SW 1271 (cell line): ENCODE measurements at regions not wholly inside any gene's neighbourhood (a gene's known extent, or its start where the extent isn't known, plus 50 kb on each side); places are given as distances from the start of the nearest gene placed in this dataset.
A peak's percentile ranks its signal among the peaks of the same experiment; 100 is the strongest.
"Not testable (repeated sequence)": the region's sequence is repeated elsewhere in the genome, so short reads cannot be mapped to it uniquely, and the experiment has no call there.

Experiments used
- DNase-seq, 2 experiments: peaks; one replicate each; lab custom pipeline; 2025; lab: John Stamatoyannopoulos, UW

DNA sequence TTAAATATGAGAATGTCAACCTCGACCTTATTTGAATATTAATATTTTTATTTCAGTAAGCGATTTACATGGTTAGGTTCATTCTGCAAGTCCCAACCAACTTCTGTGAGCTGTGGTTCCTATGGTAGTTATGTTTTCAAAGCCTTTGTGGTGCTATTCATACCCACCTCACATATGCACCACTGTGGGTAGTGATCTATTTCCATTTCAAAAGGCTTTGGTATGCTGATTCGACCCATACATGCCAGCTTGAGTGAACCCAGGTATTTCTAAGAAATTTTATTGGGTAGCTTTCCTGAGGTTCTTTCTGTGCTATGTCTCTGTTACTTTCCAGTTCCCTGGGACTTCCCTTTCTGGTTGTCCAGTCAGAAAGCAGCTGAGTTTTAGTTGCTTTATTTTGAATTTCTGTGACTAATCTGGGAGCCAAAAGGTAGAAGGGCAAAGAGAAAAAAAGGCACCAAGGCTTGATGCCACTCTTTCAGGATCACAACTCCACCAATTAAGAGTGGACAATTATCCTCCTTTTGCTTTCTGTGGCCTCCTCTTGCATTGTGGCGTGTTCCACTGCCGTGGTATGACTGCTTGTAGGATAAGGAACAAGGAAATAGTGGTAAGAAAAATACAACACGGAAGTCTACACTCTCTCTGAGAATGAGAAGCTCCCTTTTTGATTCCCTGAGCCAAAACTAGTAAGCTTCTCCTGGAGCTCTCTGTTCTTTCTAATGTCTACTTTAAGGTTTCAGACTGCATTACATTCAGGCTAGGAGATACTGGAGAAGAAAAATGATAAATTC lies 729.1 kb downstream of the NOVA1 start:
- DNase-seq = no peak

DNA sequence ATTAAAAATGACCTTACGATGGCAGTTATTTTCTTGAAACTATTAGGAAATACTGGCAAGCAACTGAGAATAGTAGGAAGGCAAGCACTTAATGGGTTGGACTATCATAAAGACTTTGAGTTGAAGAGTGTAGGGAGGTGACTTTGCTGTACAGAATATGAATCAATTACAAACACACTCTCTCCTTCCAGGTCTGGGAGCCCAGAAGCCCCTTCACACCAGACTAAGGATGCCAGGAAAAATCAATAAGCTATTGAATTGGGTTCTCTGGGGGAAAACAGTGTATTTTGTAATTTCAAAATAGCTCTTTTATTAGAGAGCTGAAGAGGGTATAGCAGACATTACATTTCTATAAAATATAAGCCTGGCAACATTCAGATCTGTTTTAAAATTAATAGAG lies 736.4 kb downstream of the NOVA1 start:
- no peak for DNase-seq

DNA sequence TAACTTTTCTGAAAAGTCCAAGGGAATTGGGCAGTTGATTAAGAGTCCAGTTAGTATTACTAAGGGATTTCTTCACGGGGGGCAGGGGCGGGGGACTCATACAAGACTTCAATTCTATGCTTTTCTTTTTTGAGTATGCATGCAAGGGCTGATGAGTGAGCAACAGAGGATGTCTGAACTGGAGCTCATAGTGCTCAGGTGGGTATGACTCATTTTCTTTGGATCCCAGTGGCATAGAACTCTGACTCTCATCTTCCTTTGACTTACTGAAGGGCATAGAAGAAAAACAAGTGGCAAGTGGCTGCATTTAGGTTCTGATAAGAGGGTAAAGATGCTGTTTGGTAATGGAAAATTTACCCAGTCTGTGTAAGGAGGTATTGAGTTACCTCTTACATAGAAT lies 749.2 kb downstream of the NOVA1 start:
- no peak for DNase-seq

DNA sequence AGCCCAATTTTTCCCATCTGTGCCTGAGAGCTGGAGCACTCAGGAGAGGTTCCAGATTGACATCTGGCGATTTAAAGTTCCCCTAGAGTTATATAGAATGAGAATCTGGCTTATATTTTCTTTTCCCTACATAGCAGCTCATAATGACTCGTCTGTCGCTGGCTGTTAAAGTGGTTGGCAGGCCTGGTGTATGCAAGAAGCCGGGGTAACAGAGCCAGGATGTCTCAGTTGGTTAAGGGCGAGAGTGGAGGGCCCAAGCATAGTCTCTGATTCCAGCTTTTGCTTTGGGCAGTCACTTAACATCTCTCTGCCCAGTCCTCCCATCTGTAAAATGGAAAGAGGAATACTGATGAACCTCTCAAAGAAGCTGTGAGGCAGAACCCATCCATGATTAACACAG lies 751.6 kb downstream of the NOVA1 start:
- DNase-seq = no peak

DNA sequence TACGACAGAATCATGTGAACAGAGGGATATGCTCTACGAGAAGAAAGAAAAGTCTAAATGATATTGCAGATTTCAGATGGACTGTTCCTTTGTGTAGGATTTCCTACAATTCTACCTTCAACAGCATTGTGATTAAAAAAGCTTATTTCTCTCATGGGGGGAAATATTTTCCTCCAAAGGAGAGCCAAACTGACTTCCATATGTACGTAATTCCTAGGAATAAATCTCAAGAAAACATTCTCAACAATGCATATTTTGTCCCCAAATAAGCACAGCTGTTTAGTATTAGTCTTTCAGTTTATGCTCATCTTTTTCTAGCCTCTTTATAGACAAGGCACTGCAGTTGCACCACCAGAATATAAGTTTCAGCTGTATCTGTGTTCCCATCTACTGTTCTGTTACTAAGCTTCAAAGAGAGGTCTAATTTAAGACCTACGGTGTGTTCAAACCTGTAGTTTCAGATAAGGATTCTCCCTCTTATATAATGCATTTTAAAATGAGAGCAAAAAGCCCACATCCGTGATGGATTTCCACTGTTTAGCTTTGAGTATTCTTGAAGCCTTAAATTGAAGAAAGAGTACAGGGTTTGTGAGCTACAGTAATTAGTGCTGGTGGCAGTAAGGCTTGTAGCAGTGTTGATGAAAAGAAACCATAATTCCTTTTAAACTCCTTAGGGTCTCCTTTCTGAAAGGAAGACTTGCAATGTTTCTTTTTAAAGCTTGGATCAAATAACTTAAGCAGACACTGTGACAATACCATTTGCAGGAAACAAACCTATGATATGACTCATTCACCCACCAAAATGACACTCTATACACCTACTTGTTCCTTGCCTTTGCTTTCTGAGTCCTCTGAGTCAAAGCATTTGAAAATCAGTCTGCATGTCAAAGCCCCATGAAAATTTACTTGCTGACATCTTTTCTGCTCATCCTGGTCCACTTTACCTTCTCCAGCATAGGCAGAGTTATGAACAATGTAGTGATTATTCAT lies 754.1 kb downstream of the NOVA1 start:
- DNase-seq = no peak

DNA sequence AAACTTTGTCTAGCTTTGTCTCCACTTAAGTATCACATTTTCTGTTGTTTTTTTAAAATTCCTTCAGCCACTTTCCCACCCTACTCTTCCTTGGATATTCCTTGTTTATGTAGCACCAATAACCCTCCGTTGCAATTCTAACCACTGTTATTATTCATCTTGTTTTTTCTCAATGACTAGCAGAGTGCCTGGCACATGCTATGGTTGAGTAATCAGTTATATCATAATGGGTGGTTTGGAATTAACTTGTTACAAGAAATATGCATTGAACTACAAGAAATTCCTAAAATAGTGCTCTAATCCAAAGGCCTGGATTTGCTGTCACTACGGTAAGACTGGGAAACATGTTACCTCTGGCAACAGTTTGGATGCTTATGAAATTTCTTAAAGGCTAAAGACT lies 756.6 kb downstream of the NOVA1 start:
- no peak for DNase-seq

DNA sequence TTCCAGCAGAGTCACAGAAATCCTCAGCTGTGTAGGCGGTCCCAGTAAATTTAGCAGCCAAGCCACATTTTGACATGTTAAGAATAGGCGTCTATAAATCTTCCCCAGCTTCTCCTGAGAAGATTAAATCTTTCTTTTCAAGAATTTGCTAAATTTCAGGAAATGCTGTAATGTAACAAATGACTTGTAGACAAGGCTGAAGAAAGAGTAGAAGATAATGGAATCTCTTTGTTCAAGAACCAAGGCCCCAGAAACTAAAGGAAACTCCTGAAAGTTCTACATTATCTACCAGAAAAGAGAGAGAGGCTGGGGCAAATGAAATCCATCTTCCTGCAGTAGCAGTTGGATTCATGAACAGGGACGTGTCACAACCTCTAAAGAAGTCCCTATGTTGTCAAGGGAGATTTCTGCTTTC lies 760.3 kb downstream of the NOVA1 start:
- DNase-seq = no peak

DNA sequence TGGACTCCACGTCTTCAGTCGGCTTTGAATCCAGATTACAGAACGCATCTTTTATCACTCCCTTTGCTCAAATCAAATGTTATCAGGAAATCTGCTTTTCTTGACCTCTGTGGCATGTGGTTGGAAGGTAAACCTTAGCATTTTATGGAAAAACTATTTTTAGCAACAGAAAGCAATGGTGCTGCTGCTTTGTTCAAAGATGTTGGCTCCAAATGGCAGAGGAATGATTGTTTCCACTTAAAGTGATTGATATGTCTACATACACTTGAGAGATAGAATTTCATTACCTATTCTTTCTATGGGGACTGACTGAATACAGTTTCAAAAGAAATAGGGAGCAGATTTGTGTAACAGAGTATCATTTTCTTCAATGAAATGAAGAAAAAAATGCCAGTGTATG lies 761.2 kb downstream of the NOVA1 start:
- no peak for DNase-seq

DNA sequence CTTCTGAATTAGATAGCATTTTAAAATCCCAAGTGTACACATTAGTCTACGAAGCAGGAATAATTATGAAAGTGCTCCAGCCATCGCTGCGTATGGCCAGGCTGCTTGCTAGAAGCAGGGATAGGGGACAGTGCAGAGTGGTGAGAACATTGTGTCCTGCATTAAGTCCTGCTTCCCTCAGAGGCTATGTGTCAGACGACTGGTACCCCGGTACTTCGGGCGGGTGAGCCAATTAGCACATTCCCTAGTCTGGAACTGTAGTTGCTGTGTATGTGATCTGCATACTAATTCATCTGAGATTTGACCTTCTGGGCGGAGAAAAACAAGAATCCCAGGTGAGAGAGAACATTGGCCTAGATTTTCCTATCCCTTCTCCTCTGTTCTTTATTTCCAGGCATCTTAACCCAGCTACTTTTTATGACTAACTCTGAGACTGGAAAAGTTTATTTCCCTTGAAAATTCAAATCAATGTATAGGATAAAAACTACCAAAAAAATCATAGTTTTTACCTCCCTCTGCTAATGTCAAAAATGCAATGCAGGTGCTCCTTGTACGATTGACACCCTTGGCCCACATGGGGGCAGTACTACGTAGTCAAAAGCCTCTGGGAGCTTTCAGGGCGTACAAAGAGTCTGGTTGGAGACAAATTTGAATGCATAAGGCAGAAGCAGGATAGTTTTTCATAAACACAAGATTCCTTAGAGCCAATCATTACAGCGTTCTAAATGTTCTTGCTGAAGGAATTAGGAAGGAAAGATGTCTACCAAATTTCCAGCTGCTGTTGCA lies 764.3 kb downstream of the NOVA1 start:
- DNase-seq = peak; percentile 1 to 11

DNA sequence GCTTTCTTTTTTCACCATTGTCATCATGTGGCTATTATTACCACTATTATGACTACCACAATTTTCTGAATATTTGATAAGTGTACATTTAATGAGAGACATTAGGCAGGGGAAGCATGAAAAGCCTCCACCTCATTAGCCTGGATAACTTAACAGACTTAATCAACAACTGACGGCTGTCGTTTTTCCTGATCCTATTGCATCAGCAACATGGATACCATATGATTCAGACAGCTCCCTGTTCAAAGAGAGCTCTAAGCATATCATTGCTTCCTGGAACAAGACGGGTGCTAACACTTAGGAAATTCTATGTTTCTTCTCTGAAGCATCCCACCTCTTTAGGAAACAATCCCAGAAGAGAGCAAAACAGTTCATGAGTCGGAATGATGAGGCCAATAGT lies 765.2 kb downstream of the NOVA1 start:
- DNase-seq = no peak

DNA sequence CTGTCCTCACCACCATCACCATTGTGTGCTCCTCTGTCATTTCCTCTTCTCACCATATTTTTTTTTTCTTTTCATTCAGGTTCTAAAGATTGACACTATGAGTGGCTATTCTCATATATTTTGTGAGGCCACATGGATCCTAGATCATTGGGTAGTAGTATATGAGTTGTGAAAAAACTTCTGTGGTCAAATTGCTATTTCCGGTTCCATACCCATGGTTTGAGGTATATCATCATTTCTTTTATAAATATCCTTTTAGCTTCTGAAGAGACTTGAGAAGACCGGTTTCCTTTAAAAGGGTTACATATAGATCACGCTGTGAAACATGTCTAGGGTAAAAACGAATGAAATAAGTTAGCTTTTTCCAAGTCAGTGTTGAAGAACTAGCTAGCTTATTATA lies 769.3 kb downstream of the NOVA1 start:
- no peak for DNase-seq

DNA sequence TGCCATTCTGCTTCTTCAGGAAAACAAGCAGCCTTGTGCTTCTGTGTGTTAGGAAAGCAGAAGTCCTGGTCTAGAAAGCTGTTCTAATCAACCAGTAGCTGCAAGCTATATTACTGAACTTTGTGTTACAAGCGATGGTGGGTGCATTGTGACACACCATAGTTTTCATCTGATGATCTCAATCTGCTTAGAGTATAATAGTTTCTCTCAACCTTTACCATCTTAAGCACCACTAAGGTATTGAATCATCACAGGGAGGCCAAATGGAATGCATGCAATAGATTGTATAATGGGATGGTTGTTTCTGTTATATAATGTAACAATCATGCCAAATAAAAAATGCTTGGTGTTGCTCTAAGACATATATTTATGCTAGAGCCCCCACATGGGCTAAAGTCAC lies 771.7 kb downstream of the NOVA1 start:
- no peak for DNase-seq

DNA sequence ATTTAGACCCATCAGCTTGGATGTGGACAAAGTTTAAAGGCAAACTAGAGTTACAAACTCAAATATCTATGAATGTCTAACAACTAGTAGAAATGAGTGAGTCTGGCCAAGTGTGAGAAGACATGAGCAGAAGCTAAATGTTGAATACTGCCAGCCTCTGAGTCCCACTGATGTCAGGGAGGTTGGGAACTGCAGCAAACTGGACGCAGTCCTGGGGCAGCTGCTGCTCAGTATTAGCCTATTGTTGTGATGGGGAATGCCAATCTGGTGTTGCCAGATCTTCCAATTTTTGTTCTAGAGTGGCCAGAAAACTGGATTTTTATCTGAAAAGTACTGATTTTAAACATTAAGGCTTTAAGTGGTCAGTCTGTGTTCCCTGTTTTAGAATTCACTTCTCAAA lies 770.4 kb upstream of the STXBP6 start:
- DNase-seq = no peak

DNA sequence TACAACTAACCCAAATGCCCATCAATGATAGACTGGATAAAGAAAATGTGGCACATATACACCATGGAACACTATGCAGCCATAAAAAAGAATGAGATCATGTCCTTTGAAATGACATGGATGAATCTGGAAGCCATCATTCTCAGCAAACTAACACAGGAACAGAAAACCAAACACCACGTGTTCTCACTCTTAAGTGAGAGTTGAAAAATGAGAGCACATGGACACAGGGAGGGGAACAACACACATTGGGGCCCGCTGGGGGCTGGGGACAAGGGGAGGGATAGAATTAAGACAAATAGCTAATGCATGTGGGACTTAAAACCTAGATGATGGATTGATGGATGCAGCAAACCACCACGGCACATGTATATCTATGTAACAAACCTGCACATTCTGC lies 764.7 kb upstream of the STXBP6 start:
- DNase-seq = not testable (repeated sequence)

DNA sequence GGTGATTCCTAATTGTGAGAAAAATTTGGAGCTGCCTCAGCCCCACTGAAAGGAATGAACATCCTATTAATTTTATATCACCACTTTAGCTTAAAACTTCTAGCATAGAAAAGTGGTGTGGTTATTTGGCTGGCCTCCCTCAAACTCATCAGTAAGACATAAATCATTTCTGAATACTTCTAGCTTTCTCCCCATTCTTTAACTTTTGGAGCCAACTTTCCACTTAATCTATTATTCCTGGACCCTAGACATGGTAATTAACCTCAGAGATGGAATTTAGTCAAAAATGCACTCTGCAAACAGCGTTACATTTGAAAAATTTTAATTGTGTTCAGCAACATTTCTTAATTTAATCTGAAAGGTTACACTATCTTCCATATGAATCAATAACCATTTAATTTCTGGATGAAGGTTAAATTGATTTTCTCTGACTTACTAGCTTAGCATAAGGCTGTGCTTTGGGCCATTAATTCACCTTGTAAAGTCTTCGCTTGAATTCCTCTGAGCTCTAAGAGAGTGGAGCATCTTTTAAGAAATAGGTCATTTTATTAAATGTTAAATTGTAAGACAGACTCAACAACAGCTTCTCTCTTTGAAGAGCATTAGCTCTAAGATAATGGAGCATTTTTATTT lies 753.6 kb upstream of the STXBP6 start:
- DNase-seq = no peak

DNA sequence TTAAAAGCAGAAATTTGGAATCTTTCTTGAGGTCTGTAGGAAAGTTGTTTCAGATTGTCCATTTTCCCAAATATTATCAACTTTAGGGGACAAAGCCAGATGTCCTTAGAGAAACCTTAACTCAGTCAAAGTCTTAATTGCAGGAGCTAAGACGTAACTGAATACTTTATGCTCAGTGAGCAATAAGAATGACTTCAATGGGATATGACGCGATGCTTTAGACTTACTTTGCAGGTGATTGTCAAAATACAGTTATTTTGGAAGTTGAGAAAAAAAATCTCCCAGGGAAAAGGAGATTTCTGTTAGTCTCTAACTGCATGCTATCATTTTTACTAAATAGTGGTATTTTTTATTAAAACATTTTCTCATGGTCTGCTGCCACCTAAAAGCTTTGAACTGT lies 750.9 kb upstream of the STXBP6 start:
- DNase-seq = no peak

DNA sequence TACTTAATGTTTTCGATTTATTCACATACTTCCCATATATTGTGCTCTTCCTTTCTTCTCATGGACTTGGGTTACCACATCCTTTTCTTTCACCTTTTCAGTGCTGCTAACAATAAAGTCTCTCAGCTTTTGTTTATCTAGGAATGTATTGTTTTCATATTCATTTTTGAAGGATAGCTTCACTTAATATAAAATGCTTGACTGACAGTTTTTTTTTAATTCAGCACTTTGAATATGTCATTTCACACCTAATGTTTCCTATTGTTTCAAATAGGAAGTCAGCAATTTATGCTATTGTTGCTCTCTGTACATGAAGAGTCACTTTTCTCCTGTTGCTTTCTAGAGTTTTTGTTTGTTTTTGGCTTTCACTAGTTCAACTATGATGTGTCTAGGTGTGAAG lies 738.3 kb upstream of the STXBP6 start:
- DNase-seq = no peak

DNA sequence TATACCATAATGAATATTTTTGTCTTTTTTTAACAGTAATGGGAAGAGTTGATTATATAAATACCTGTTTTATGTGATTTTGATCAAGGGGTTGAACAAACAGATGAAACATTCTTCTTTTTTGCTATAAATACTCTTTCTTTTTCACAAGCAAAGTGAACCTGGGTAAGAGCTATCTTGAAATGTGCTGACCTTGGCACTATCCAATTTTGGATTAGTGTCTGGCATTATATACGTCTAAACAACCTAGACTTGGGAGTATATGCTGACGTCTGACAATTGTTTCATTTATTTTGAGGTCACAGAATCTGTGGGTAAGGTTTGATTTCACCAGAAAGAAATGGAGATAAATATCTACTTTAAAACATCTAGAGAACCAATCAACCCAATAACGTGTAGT lies 716.0 kb upstream of the STXBP6 start:
- no peak for DNase-seq

DNA sequence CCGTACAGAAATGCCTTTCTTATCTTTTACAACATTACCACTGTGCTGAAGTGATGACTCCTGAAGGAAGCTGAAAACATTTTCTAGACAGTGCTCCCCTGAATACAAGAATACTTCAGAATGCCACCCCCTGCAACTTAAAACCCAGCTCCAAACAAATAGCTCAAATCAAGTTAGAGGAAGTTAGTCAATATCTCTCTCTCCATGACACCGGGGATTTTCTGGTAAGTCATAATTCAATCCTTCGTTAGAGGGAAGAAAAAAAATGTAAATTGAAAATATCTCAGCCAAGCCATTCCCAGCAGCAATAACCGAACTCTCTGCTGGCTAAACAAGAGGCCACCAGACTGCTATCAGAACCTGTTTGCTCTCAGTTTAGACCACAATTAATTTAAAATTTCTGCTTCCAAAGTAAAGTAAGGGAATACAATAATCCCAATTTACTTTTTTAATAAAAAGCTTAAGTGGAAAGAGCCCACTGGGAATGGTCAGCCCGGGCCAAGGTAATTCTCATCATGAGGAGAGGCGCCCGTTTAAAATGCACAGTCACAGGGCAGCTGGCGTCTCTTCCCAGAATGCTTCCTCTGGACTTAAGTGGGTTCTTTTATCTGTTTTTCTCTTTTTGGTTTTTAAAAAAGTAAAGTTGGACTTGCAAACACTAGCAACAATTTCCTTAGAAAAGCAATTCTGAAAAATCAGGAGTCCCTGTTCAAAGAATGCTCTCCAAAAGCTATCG lies 710.1 kb upstream of the STXBP6 start:
- no peak for DNase-seq

DNA sequence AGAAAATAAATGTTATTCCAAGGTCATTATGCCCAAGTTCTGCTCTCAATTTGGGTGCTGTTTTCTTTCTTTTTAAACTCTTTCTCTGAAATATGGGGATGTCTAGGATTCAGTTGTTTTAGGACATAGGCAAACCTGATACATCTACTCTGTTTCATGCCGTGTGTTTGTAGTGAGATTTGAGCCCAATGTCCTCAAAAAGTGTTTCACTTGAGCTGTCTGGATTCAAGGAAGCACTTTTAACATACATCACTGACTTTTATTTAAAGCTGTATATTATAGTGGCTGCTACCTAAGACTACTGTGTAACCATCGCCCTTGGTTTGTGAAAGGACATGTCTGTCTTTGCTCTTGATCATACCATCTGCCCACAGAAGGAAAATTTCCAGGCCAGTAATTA lies 709.3 kb upstream of the STXBP6 start:
- no peak for DNase-seq

DNA sequence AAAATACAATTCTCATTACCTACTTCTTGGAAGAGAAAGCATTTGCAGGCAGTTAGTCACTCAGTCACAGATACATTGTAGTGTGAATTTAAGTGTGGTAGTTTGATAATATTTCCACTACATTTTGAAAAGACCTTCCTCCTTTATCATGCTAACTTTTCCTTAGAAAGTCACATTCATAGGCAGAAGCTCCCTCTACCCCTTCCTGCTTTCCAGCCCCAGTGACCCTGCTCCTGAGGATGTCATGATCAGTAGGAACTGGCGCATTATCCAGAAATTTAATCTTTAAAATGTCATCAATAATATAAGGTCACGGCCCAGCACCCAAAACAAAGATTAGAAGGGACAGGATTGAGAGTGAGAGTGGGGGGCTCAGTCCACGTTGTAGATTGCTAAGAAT lies 707.4 kb upstream of the STXBP6 start:
- DNase-seq = no peak
